ENCODE measurements at regions not wholly inside any gene's neighbourhood (a gene's known extent, or its start where the extent isn't known, plus 50 kb on each side); places are given as distances from the start of the nearest gene placed in this dataset.

DNA sequence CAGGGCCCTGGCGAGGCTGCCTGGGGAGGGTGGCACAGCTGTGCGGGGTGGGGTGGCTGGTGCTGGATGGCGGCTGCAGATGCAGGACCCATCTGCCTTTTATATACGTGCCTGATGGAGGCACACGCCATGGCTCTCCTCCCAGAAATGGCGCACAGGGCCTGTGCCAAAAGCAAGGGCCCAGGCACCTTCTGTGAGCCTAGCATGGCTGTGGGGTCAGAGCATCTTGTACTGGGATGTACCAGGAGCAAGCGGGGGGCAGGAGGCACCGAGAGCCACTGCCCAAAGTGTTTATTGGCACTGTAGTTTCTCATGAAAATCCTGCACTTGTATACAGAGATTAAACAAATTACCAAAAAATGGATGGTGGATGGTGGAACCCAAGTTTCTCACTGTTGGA is 724.1 kb downstream of the GALR1 start:
- no peaks in the 10 kb centered on the region for H3K36me3 ChIP-seq
- no peaks in the 10 kb centered on the region for H3K4me1 ChIP-seq
- TF ChIP-seq POLR2A (IDR thresholded peaks at IDR 0.05) (no peak), EP300 (IDR thresholded peaks at IDR 0.05; ENCODE audit: low read depth) (no peak), POLR2AphosphoS5 (IDR thresholded peaks at IDR 0.05) (no peak)
- TF ChIP-seq, protein P1, sequence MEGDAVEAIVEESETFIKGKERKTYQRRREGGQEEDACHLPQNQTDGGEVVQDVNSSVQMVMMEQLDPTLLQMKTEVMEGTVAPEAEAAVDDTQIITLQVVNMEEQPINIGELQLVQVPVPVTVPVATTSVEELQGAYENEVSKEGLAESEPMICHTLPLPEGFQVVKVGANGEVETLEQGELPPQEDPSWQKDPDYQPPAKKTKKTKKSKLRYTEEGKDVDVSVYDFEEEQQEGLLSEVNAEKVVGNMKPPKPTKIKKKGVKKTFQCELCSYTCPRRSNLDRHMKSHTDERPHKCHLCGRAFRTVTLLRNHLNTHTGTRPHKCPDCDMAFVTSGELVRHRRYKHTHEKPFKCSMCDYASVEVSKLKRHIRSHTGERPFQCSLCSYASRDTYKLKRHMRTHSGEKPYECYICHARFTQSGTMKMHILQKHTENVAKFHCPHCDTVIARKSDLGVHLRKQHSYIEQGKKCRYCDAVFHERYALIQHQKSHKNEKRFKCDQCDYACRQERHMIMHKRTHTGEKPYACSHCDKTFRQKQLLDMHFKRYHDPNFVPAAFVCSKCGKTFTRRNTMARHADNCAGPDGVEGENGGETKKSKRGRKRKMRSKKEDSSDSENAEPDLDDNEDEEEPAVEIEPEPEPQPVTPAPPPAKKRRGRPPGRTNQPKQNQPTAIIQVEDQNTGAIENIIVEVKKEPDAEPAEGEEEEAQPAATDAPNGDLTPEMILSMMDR (IDR thresholded peaks at IDR 0.05) = no peak
- no peaks in the 10 kb centered on the region for H3K9me3 ChIP-seq
- no peak overlapping the region for H3K27ac ChIP-seq
- DNase-seq = no peak
- in situ Hi-C loops (cut with MboI; ENCODE audit: low pct_ligation_motif_present in 1 of 4, low pct_unique_long_range_greater_than_20kb in 1 of 4, low sequenced_read_pairs in 3 of 4) (no loop called here), intact Hi-C loops (cut with DNase I; ENCODE audit: low total_unique reads) (no loop called here)
- H3K27me3 ChIP-seq = no peaks in the 10 kb centered on the region
- 40 to 84% methylated on average over 1 to 8 of the region's 8 CpGs for WGBS, 2 donors (ENCODE audit: low coverage in 1 of 2)
- no peak overlapping the region for H3K4me3 ChIP-seq

DNA sequence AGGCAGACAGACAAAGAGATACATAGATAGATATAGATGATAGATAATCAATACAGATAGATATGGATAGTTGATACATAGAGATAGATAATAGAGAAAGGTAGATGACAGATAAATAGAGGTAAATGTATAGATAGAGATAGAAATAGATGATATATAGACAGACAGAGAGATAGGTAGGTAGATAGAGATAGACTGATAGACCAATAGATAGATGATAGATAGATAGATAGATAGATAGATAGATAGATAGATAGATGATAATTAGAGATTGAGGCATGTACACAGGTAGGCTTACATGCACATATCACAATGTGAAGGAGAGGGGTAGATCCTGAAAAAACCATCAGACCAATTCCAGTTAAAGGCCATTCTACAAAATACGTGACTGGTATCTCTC is 724.7 kb downstream of the GALR1 start:
- no peaks in the 10 kb centered on the region for H3K36me3 ChIP-seq
- no peaks in the 10 kb centered on the region for H3K27me3 ChIP-seq
- no peak overlapping the region for H3K27ac ChIP-seq
- no peaks in the 10 kb centered on the region for H3K9me3 ChIP-seq
- no peak overlapping the region for H3K4me3 ChIP-seq
- no peak for TF ChIP-seq POLR2A (IDR thresholded peaks at IDR 0.05)
- TF ChIP-seq, protein P1 (IDR thresholded peaks at IDR 0.05) = no peak
- no peak for TF ChIP-seq EP300 (IDR thresholded peaks at IDR 0.05; ENCODE audit: low read depth)
- no peaks in the 10 kb centered on the region for H3K4me1 ChIP-seq
- in situ Hi-C loops (cut with MboI; ENCODE audit: low pct_ligation_motif_present in 1 of 4, low pct_unique_long_range_greater_than_20kb in 1 of 4, low sequenced_read_pairs in 3 of 4) = no loop called here
- DNase-seq = no peak
- intact Hi-C loops (cut with DNase I; ENCODE audit: low total_unique reads) = no loop called here
- WGBS, 2 donors (ENCODE audit: low coverage in 1 of 2) = 75 to 89% methylated on average over 1 of the region's 1 CpG

DNA sequence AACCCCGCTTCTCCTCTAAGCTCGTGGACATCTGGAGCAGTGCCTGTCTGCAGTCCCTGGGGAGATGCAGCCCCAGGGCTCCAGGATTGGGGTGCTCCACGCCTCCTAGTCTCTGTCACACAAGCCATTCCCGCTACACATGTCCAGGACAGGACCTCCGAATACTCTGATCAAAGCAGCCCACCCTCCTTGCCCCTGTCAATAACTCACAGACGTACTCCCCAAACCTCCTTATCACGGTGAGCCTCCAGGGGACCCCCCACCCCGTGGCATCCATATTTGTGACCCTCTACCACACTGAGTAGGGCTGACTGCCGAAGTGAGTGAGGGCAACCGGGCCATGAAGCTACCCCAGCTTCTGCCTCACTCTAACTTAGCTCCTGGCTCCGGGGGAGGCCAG is 727.7 kb downstream of the GALR1 start:
- no peak overlapping the region for H3K4me3 ChIP-seq
- TF ChIP-seq POLR2A (IDR thresholded peaks at IDR 0.05) = no peak
- no peak for TF ChIP-seq EP300 (IDR thresholded peaks at IDR 0.05; ENCODE audit: low read depth)
- no peak for TF ChIP-seq POLR2AphosphoS5 (IDR thresholded peaks at IDR 0.05)
- TF ChIP-seq, protein P1 (IDR thresholded peaks at IDR 0.05) = no peak
- no peaks in the 10 kb centered on the region for H3K27me3 ChIP-seq
- in situ Hi-C loops (cut with MboI; ENCODE audit: low pct_ligation_motif_present in 1 of 4, low pct_unique_long_range_greater_than_20kb in 1 of 4, low sequenced_read_pairs in 3 of 4) (no loop called here), intact Hi-C loops (cut with DNase I; ENCODE audit: low total_unique reads) (no loop called here)
- H3K27ac ChIP-seq = no peak overlapping the region
- H3K9me3 ChIP-seq = no peaks in the 10 kb centered on the region
- H3K4me1 ChIP-seq = no peaks in the 10 kb centered on the region
- H3K36me3 ChIP-seq = no peaks in the 10 kb centered on the region
- WGBS, 2 donors (ENCODE audit: low coverage in 1 of 2) = 78% methylated on average over 11 of the region's 11 CpGs; no CpG with 5 or more reads in 1 of the 2 donors
- no peak for DNase-seq

DNA sequence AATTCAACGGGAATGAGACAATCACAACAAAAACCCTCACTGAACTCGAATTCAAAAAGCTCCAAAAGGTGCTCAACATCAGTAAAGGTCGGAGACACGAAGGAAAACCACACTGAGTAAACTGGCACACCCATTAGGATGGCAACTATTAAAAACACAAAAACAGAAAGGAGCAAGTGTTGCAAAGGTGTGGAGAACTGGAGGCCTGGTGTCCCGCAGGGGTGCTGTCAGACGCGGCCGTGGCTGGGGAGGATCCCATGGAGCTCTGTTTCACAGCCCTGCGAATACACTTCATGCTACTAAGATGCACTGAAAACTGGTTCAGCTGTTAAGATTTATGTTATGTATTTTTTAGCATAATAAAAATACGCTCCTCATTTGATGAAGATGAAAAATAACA is 730.6 kb downstream of the GALR1 start:
- in situ Hi-C loops (cut with MboI; ENCODE audit: low pct_ligation_motif_present in 1 of 4, low pct_unique_long_range_greater_than_20kb in 1 of 4, low sequenced_read_pairs in 3 of 4) (no loop called here), intact Hi-C loops (cut with DNase I; ENCODE audit: low total_unique reads) (no loop called here)
- Histone ChIP-seq H3K27ac (no peak overlapping the region), H3K27me3 (no peaks in the 10 kb centered on the region), H3K36me3 (no peaks in the 10 kb centered on the region), H3K4me3 (no peak overlapping the region), H3K4me1 (no peaks in the 10 kb centered on the region), H3K9me3 (no peaks in the 10 kb centered on the region)
- 70 to 83% methylated on average over 6 to 10 of the region's 10 CpGs for WGBS, 2 donors (ENCODE audit: low coverage in 1 of 2)
- TF ChIP-seq POLR2A (IDR thresholded peaks at IDR 0.05) (no peak), EP300 (IDR thresholded peaks at IDR 0.05; ENCODE audit: low read depth) (no peak), POLR2AphosphoS5 (IDR thresholded peaks at IDR 0.05) (no peak)
- TF ChIP-seq, protein P1 (IDR thresholded peaks at IDR 0.05) = no peak
- no peak for DNase-seq
